Thymus (tissue), 11 donors: ENCODE measurements at regions not wholly inside any gene's neighbourhood (a gene's known extent, or its start where the extent isn't known, plus 50 kb on each side); places are given as distances from the start of the nearest gene placed in this dataset.

Experiments
- DNase-seq, 9 donors: peaks; one replicate each; pipeline ENCODE4 v3.0.0-alpha.2; 2013; ENCODE audit warnings: low spot score in 9 of 9, low read depth in 6 of 9, missing footprints in 1 of 9
- H3K27ac ChIP-seq, 2 donors: one replicate each; pipeline ENCODE4 v1.5.1; 2013; ENCODE audit warnings: control low read depth in 1 of 2, low read depth in 1 of 2, low read length in 1 of 2, mild to moderate bottlenecking in 1 of 2, moderate library complexity in 1 of 2
- H3K27me3 ChIP-seq, 2 donors: one replicate each; pipeline ENCODE4 v1.5.1; 2013; ENCODE audit warnings: low read length in 1 of 2; ENCODE audit not compliant: control insufficient read depth in 2 of 2, insufficient read depth in 1 of 2
- H3K36me3 ChIP-seq, 2 donors: one replicate each; pipeline ENCODE4 v1.5.1; 2013; ENCODE audit warnings: low read length in 1 of 2, mild to moderate bottlenecking in 1 of 2, moderate library complexity in 1 of 2; ENCODE audit not compliant: control insufficient read depth in 2 of 2, insufficient read depth in 2 of 2
- H3K4me1 ChIP-seq, 2 donors: one replicate each; pipeline ENCODE4 v1.5.1; 2013; ENCODE audit warnings: low read length in 2 of 2; ENCODE audit not compliant: control insufficient read depth in 2 of 2, insufficient read depth in 2 of 2
- H3K4me3 ChIP-seq, 2 donors: one replicate each; pipeline ENCODE4 v1.5.1; 2013; ENCODE audit warnings: low read length in 2 of 2, control low read depth in 1 of 2, mild to moderate bottlenecking in 1 of 2
- H3K9me3 ChIP-seq, 2 donors: one replicate each; pipeline ENCODE4 v1.5.1; 2013; ENCODE audit warnings: low read length in 1 of 2, mild to moderate bottlenecking in 1 of 2; ENCODE audit not compliant: control insufficient read depth in 2 of 2, insufficient read depth in 1 of 2
- WGBS: extraction: QIAGEN DNeasy Blood & Tissue Kit; methylation state at CpG from one replicate; pipeline ENCODE4 v1.1.7; 2013; 5-methylcytosine and 5-hydroxymethylcytosine counted together
- donor health status: healthy.

GRCh38 chr10:44153918-44154670 is 230.8 kb downstream of the CXCL12 start:
- Histone ChIP-seq H3K4me1 (no peaks in the 10 kb centered on the region), H3K9me3 (peaks cover 0 to 8% of the 10 kb centered on the region in 2 donors), H3K27ac (no peak overlapping the region), H3K36me3 (no peaks in the 10 kb centered on the region), H3K27me3 (no peaks in the 10 kb centered on the region), H3K4me3 (no peak overlapping the region)
- no peak for DNase-seq
- WGBS = 92% methylated on average over 5 of the region's 5 CpGs

- no peaks in the 10 kb centered on the region for H3K36me3 ChIP-seq
- H3K27me3 ChIP-seq = no peaks in the 10 kb centered on the region
- no peak overlapping the region for H3K27ac ChIP-seq
- H3K9me3 ChIP-seq = no peaks in the 10 kb centered on the region
- H3K4me1 ChIP-seq = no peaks in the 10 kb centered on the region
- H3K4me3 ChIP-seq = no peak overlapping the region
- DNase-seq = no peak
These were observed 241.3 kb downstream of the CXCL12 start for GRCh38 chr10:44143556-44143955.

- no peak for DNase-seq
- 94% methylated on average over 11 of the region's 11 CpGs for WGBS
- no peak overlapping the region for H3K27ac ChIP-seq
- no peaks in the 10 kb centered on the region for H3K4me1 ChIP-seq
- H3K27me3 ChIP-seq = no peaks in the 10 kb centered on the region
- no peaks in the 10 kb centered on the region for H3K9me3 ChIP-seq
- no peak overlapping the region for H3K4me3 ChIP-seq
- no peaks in the 10 kb centered on the region for H3K36me3 ChIP-seq
These were observed 252.3 kb downstream of the CXCL12 start for GRCh38 chr10:44132361-44133289.

GRCh38 chr10:44126291-44126717 is 258.6 kb downstream of the CXCL12 start:
- H3K4me3 ChIP-seq = no peak overlapping the region
- H3K9me3 ChIP-seq = no peaks in the 10 kb centered on the region
- no peak for DNase-seq
- WGBS = 84% methylated on average over 5 of the region's 5 CpGs
- no peaks in the 10 kb centered on the region for H3K4me1 ChIP-seq
- no peak overlapping the region for H3K27ac ChIP-seq
- no peaks in the 10 kb centered on the region for H3K27me3 ChIP-seq
- H3K36me3 ChIP-seq = no peaks in the 10 kb centered on the region

- no peaks in the 10 kb centered on the region for H3K4me1 ChIP-seq
- no peak overlapping the region for H3K4me3 ChIP-seq
- no peak for DNase-seq
- H3K27ac ChIP-seq = no peak overlapping the region
- no peaks in the 10 kb centered on the region for H3K9me3 ChIP-seq
- H3K36me3 ChIP-seq = no peaks in the 10 kb centered on the region
- H3K27me3 ChIP-seq = no peaks in the 10 kb centered on the region
- WGBS = 97% methylated on average over 1 of the region's 1 CpG
These were observed 259.0 kb downstream of the CXCL12 start for GRCh38 chr10:44125879-44126278.

- Histone ChIP-seq H3K4me1 (no peaks in the 10 kb centered on the region), H3K9me3 (no peaks in the 10 kb centered on the region), H3K27me3 (no peaks in the 10 kb centered on the region), H3K36me3 (no peaks in the 10 kb centered on the region), H3K27ac (no peak overlapping the region), H3K4me3 (no peak overlapping the region)
- DNase-seq = no peak
- WGBS = 96% methylated on average over 3 of the region's 3 CpGs
These were observed 266.4 kb downstream of the CXCL12 start for GRCh38 chr10:44118500-44118899.

- WGBS = 77% methylated on average over 7 of the region's 7 CpGs
- Histone ChIP-seq H3K4me1 (no peaks in the 10 kb centered on the region), H3K27me3 (no peaks in the 10 kb centered on the region), H3K27ac (no peak overlapping the region), H3K36me3 (no peaks in the 10 kb centered on the region), H3K4me3 (no peak overlapping the region), H3K9me3 (no peaks in the 10 kb centered on the region)
- no peak for DNase-seq
These were observed 268.4 kb downstream of the CXCL12 start for GRCh38 chr10:44116474-44116873.

- no peak overlapping the region for H3K4me3 ChIP-seq
- WGBS = 47% methylated on average over 5 of the region's 5 CpGs
- no peaks in the 10 kb centered on the region for H3K36me3 ChIP-seq
- H3K4me1 ChIP-seq = no peaks in the 10 kb centered on the region
- no peak for DNase-seq
- no peaks in the 10 kb centered on the region for H3K27me3 ChIP-seq
- H3K9me3 ChIP-seq = no peaks in the 10 kb centered on the region
- no peak overlapping the region for H3K27ac ChIP-seq
These were observed 269.4 kb downstream of the CXCL12 start for GRCh38 chr10:44115516-44115915.

- no peaks in the 10 kb centered on the region for H3K36me3 ChIP-seq
- no peak overlapping the region for H3K4me3 ChIP-seq
- H3K27me3 ChIP-seq = no peaks in the 10 kb centered on the region
- 97% methylated on average over 1 of the region's 1 CpG for WGBS
- no peaks in the 10 kb centered on the region for H3K9me3 ChIP-seq
- H3K4me1 ChIP-seq = no peaks in the 10 kb centered on the region
- no peak overlapping the region for H3K27ac ChIP-seq
- no peak for DNase-seq
These were observed 270.5 kb downstream of the CXCL12 start for GRCh38 chr10:44114441-44114840.
